HG02763 (cell line): ENCODE measurements at regions not wholly inside any gene's neighbourhood (a gene's known extent, or its start where the extent isn't known, plus 50 kb on each side); places are given as distances from the start of the nearest gene placed in this dataset.
"Not testable (repeated sequence)": the region's sequence is repeated elsewhere in the genome, so short reads cannot be mapped to it uniquely, and the experiment has no call there.

Source experiments
- ATAC-seq: cut with Tn5 transposase; IDR thresholded peaks from one replicate; pipeline ENCODE4 v1.9.1; 2021; ENCODE audit warnings: mild to moderate bottlenecking, moderate library complexity; ENCODE audit not compliant: unreplicated experiment

DNA sequence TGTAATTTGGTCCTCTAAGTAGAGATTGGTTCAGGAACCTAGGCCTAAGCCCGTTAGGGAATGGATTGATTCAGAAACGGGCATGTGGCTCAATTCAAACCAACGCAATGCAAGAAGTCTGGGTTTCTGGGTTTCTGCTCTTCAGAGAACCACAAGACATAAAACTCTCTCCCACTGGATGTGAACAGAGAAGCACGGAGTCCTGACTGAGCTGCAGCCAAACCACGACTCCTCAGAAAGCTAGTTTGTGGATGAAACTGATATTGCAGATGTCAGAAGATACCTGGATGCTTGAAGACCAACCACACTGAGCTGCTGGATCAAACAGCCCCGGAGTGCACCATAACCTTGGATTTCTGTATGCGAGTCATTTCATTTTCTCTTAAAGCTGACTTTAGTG, 50.0 kb downstream of the SOD2 start:
- no peak for ATAC-seq

- no peak for ATAC-seq
Observed at GRCh38 chr6:159642481-159642880, 50.6 kb downstream of the SOD2 start.

GRCh38 chr6:159640722-159641482, 52.1 kb downstream of the SOD2 start:
- no peak for ATAC-seq

- no peak for ATAC-seq
Observed at GRCh38 chr6:159640322-159640721, 52.7 kb downstream of the SOD2 start.

- ATAC-seq = no peak
Observed at GRCh38 chr6:159639721-159640120, 53.3 kb downstream of the SOD2 start.

DNA sequence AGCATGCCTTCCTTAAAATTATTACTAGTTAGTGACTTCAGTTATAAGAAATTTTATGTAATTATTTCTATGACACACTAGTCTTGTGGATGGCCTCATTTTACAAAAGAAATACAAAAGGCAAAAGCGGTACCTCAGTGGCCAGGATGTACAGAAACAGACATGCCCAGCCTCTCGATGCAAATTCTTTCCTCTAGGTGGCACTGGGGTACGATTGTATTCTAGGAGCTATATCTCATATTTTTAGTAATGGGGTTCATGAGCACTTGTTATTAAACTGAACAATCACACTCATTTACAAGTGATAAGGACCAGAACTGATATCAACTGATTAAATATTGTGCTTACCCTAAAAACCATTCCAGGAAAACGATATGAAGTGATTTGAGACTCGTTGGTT, 59.8 kb downstream of the SOD2 start:
- no peak for ATAC-seq

- ATAC-seq = no peak
Observed at GRCh38 chr6:159631886-159632285, 61.2 kb downstream of the SOD2 start.

DNA sequence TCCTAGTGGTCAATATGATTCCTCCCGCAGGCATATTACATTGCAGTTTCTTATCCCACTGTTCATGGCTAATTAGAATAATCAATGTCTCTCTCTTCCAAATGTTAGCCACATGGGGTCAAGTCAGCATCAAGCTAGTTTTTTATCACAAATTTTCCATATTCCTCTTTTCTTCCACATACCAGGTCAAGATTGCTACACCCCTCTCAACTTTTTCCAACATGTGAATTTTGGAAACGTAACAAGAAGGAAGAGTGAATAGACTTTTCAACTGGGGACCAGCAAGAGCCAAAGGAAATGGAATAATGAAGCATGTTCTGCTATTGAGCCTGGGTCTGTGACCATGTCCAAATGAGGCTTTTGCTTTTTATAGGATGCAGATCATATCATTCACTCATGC, 65.1 kb downstream of the SOD2 start:
- ATAC-seq = no peak

DNA sequence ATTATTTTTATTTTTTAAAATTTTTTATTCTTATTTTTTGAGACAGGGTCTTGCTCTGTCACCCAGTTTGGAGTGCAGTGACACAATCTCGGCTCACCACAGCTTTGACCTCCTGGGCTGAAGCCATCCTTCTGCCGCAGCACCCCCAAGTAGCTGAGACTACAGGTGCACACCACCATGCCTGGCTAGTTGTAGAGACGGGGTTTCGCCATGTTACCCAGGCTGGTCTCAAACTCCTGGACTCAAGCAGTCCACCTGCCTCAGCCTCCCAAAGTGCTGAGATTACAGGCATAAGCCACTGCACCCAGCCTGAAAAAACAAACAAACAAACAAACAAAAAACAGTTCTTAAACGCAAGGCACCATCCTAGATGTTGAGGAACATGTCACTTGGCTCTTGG, 66.5 kb downstream of the SOD2 start:
- ATAC-seq = not testable (repeated sequence)

- no peak for ATAC-seq
Observed at GRCh38 chr6:159623156-159623555, 69.9 kb downstream of the SOD2 start.

DNA sequence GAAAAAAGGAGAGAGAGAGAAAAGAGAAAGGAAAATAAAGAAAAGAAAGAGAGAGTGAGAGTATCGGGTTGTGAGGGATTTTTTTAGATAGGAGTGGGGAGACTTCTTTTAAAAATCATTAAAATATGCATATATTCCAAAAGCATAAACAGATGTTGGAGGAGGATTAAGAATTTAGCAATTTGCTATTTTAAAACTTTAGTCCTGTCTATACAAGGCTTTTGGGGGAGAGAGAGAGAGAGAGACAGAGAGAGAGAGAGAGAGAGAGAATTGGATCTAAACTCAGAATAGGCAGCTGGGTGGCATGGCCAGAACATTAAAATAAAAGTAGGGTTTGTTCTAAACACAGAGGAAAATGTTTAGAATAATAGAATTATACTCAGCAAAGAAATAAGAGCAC, 72.1 kb downstream of the SOD2 start:
- no peak for ATAC-seq

- ATAC-seq = no peak
Observed at GRCh38 chr6:159617444-159617843, 75.6 kb downstream of the SOD2 start.

GRCh38 chr6:159616456-159616855, 76.6 kb downstream of the SOD2 start:
- ATAC-seq = no peak

GRCh38 chr6:159615918-159616317, 77.1 kb downstream of the SOD2 start:
- ATAC-seq = no peak

GRCh38 chr6:159610881-159611280, 82.2 kb downstream of the SOD2 start:
- ATAC-seq = no peak

DNA sequence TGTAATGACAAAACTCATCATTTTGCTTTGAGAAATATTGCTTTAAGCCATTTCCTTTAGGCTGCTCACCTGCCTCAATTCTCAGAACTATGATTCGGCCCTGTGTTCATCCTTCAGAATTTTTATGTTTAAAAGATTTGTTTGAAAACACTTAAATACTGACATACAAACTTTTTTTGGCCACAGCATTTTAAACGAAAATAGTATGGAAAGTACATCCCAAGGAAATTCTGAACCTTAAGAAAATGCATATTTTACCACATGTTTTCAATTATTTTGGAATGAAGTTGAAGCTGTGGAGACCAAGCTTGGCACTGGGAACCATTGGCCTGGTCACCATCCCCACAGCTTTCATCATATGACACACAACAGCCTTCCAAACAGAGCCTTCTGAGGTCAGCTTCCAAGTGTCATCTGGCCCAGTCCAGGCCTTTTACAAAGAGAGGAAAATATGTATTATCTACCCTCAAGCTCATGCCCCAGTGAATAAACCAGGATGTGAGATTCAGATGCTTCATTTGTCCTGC, 83.3 kb downstream of the SOD2 start:
- ATAC-seq = no peak

DNA sequence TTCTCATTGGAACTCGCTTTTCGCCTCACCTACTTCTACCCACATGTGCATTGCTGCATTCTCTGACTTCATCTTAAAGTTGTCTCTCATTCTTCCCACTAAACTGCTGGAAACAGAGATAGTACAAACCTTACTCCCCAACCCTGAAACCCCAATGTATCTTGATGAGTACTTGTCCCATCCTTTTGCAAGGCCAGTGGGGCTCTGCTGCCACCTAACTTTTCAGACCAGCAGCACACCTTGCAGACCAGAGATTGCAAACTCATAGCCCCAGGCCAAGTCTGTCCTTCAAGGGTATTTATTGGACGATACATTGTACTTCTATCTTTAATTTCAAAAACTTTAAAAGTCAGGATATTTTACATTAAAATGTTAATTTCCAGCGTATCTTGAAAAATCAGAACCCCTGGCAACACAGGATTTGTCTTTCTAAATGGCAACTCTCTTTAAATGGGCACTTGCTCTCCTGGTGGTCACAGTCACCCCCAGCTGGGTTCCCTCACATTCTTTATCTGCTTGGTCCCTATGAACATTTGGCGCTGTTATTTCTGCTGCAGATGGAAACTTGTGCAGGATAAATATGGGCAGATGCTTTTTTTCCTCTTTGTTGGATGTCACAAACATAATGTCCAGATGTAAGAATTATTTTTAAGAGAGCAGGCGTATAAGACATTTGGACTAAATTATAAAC, 83.9 kb downstream of the SOD2 start:
- no peak for ATAC-seq

- no peak for ATAC-seq
Observed at GRCh38 chr6:159606786-159607185, 86.3 kb downstream of the SOD2 start.

DNA sequence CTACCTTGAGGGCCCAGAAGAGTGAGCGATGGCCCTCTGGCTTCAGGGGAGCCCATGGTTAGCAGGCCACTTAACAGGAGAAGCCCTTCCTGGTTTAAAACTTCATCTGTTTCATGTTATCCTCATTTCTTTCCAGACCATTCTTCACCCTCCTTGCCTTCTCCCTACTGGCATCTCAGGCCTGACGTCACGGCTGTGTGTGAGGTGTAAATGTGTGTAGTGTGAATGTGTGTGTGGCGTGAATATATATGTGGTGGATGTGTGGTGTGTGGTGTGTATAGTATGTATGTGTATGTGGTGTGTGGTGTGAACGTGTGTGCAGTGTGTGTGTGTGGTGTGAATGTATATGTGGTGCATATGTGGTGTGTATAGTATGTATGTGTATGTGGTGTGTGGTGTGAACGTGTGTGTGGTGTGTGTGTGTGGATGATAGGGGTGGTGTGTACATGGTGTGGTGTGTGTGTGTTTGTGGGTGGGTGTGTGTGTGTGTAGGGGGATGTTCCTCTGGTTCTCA, 88.5 kb downstream of the SOD2 start:
- no peak for ATAC-seq

GRCh38 chr6:159602431-159603041, 90.5 kb downstream of the SOD2 start:
- no peak for ATAC-seq

GRCh38 chr6:159601211-159601610, 91.8 kb downstream of the SOD2 start:
- no peak for ATAC-seq

DNA sequence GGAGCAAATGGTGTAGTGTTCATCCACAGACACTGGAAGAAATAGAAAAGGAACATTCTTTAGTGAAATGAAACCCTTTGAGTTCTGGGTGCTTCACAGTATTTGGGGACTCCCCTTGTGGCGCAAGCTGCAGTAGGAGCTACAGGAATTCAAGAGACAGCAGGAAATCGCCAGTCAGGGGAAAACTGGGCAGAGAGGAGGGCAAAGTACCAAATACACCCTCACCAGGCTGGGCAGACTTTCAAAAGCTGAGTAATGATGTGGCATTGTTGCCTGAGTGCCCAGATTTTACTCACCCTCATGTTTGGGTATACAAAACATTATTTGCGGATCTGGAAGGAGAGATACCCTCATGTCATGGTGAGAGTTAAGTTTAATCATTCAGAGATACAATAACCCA, 97.9 kb downstream of the SOD2 start:
- ATAC-seq = no peak
